Posterior vena cava (tissue), 2 donors: ENCODE measurements at regions not wholly inside any gene's neighbourhood (a gene's known extent, or its start where the extent isn't known, plus 50 kb on each side); places are given as distances from the start of the nearest gene placed in this dataset.
A peak's percentile ranks its signal among the peaks of the same experiment; 100 is the strongest.

Experiments used
- DNase-seq: peaks from one replicate; pipeline ENCODE4 v3.0.0-alpha.2; 2020; ENCODE audit warnings: low spot score
- intact Hi-C, 2 donors: fragments of 100-400 bp; cut with DNase I; formaldehyde crosslinking; loops; one replicate each; pipeline versions ENCODE4 v1.14.1 to v1.14.2; 2022 to 2023
- donor health status: DM: yes; HTN: yes; CAD: no.
- donor health status: DM: yes; HTN: yes; CAD: no.

- DNase-seq = no peak
- intact Hi-C loops = no loop called here
Observed at GRCh38 chr15:25189551-25189950, 234.8 kb downstream of the SNRPN start.

DNA sequence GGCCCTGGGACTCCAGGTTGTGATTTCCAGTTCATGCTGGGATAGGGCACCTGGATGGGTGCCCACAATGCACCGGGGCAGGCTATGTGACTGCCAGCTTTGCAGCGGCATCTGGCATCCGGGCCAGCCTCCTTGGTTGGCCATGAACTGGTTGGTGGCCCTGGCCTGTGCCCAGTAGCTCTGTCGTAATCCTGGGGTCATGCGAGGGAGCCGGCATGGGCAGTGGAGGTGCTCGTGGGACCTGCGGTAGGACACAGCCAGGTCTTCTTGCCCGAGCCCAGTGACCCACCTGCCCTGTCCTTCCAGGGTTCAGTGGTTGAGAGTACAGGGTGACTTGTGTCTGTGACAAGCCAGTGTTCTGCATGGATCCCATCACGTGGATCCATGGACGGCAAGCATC, 237.9 kb downstream of the SNRPN start:
- intact Hi-C loops = loop anchor here in 1 of 2 donors (10.0 kb wide), 2 partner anchors 108 to 1222 kb away; no protein-coding TSS in a partner anchor
- DNase-seq = no peak

GRCh38 chr15:25207369-25207768, 231.5 kb downstream of the UBE3A start:
- intact Hi-C loops = no loop called here
- DNase-seq = no peak

DNA sequence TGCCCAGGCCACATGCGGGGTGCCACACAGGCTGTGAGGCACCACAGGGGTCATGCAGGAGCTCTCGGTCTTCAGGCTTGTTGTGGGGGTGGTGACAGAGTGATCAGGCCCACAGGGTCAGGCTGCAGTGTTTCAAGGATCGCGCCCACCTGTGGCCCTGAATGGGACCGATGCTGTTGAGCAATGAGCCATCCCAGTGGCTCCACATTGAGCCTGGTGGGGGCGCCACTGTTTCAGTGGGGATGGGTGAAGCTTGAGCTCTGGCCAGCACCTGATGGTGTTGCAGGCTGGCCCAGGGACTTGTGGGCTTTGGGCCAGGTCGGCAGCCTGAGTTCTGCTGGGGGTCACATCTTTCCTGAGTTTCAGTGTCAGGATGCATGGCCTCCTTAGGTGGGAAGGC, 230.1 kb downstream of the UBE3A start:
- DNase-seq = no peak
- intact Hi-C loops = no loop called here

DNA sequence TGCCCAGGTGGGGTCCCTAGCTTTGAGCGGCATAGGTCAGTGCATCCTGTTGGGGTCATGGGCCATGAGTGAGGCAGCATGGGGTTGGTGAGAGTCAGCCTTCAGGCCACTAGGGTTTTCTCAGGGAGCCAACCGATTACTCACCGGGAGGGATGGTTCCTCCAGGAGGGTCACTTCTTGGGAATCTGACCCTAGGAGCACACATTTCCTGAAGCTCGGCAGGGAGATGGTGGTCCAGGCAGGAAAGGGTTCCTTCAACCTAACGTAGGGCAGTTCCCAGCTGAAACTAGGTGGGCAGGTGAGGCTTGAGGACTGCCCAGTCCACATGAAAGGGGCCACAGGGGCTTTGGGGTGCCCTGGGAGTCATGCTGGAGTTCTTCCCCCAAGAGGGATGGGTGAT, 218.0 kb downstream of the UBE3A start:
- DNase-seq = no peak
- intact Hi-C loops = no loop called here

DNA sequence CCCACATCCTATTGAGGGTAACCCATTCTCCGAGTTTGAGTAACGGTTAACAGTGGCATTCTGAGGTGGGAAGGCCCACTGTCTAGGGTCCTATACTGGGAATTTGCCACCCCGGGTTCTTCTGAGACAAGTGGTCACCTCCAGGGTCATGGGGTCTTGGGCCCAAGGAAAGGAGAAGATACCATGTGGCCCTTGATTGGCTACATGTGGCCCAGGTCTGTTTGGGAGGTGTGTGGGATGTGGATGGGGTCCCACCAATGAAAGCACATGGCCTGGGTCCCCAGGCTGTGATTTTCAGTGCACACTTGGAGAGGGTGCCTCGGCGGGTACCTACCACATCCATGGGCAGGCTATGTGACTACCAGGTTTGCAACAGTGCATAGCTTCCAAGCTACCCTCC, 214.4 kb downstream of the UBE3A start:
- intact Hi-C loops = no loop called here
- DNase-seq = no peak

GRCh38 chr15:25226360-25226759, 212.5 kb downstream of the UBE3A start:
- intact Hi-C loops = no loop called here
- no peak for DNase-seq

- intact Hi-C loops = no loop called here
- no peak for DNase-seq
Observed at GRCh38 chr15:25228261-25228660, 210.6 kb downstream of the UBE3A start.

DNA sequence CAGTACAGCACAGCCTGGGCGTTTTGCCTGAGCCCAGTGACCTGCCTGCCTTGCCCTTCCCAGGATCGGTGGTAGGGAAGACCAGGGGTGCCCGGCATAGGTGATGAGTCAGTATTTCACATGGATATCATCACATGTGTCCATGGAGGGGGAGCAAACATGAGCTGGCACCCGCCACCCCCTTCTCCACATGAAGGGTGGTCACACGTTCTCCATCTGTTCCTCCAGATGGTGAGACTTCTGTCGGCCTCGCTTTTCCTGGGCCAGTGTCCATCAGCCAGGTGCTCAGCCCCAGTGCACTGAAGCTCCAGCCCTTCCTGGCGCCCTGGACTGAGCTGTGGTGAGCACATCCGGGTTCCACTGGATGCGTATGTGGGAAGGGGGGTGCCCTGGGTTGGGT, 208.4 kb downstream of the UBE3A start:
- intact Hi-C loops = no loop called here
- DNase-seq = no peak

DNA sequence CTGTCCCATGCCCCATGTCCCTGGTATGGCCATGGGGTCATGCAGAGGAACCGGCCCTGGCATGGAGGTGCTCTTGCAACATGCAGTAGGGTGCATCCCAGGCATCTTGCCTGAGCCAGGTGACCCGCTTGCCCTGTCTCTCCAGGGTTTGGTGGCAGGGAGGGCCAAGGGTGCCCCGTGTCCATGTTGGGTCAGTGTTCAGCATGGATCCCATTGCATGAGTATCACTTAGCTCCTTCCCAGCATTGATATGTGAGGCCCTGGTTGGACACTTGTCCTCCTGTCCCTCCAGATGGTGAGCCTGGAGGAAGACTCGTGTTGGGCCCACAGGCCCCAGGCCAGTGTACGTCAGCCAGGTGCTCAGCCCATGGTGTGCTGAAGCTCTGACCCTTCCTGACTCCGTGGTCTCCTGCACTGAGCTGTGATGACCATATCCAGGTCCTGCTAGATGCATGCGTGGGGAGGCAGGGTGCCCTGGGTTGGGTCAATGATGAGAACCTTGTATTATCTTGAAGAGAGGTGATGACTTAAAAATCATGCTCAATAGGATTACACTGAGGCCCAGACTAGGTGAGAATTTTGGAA, 205.0 kb downstream of the UBE3A start:
- no peak for DNase-seq
- intact Hi-C loops = no loop called here

- no peak for DNase-seq
Observed at GRCh38 chr15:25234831-25235230, 204.0 kb downstream of the UBE3A start.

GRCh38 chr15:25235391-25235790, 203.4 kb downstream of the UBE3A start:
- intact Hi-C loops = no loop called here
- peak; percentile 44 for DNase-seq

More at GRCh38 chr15:25234831-25235230, 204.0 kb downstream of the UBE3A start:
- intact Hi-C loops = no loop called here

DNA sequence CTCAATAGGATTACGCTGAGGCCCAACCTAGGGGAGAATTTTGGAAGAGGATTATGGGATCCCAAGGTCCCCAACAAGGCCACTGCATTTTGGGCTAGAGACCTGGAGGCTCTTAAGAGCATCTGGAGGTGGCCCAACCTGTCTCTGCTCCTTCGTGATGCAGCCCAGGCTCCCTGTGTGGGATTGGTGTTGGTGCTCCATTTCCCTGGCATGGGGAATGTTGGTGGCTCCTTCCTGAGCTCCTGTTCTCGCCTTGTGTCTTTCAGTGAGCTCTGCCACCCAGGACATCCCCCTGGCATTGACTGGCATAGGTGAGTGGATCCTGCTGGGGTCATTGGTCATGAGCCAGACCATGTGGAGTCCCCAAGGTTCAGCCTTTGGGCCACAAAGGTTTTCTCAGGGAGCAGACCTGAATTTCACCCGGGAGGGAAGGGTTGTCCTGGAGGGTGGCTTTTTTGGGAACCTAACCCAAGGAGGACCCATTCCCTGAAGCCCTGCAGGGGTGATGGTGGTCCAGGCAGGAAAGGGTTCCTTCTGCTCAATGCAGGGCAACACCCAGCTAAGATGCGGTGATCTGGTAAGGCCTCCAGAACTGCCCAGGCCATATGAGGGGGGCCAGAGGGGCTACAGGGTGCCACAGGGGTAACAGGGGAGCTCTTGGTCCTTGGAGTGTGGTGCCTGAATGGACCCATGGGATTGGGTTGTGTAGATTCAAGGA, 202.5 kb downstream of the UBE3A start:
- DNase-seq = peak; percentile 23
- intact Hi-C loops = no loop called here

DNA sequence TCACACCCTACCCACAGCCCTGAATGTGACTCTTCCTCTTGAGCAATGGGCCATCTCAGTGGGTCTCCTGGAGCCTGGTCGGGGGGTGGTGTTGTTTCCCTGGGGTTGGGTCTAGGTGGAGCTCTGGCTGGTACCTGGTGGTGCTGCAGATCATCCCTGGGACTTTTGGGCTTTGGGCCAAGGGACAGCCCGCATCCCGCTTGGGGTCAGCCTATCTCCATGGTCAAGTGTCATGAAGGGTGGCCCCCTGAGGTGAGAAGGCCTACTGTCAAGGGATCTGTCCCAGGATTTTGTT, 202.0 kb downstream of the UBE3A start:
- DNase-seq = peak; percentile 67
- intact Hi-C loops = no loop called here

DNA sequence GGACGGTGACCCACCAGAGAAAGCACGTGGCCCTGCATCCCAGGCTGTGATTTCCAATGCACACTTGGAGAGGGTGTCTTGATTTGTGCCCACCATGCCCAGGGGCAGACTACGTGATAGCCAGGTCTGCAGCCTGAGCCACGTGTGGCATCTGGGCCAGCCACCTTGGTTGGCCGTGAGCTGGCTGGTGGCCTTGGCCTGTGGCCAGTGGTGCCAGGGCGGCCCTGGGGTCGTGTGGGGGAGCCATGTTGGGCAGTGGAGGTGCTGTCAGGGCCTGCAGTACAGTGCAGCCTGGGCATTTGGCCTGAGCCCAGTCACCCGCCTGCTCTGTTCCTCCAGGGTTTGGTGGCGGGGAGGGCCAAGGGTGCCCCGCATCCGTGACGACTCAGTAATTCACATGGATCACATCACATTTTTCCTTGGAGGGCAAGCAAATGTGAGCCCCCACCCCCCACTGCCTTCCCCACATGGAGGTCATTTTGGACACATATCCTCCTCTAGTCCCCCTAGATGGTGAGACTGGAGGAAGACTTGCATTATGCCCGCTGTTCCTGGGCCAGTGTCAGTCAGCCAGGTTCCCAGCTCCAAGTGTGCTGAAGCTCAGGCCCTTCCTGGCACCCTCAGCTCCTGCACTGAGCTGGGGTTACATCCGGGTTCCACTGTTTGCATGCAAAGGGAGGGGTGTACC, 201.4 kb downstream of the UBE3A start:
- peak; percentile 67 for DNase-seq
- intact Hi-C loops = no loop called here

DNA sequence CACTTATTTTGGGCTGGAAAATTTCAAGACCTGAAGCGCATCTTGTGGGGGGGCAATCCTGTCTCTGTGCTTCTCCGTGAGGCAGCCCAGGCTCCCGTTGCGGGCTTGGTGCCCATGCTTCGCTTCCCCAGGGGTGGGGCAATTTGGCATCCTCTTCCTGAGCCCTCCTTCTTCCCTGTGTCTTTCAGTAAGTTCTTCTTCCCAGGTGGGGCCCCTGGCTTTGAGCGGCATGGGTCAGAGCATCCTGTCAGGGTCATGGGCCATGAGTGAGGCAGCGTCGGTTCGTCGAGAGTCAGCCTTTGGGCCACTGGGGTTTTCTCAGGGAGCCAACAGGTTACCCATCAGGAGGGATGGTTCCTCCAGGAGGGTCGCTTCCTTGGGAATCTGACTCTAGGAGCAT, 200.7 kb downstream of the UBE3A start:
- intact Hi-C loops = no loop called here
- peak; percentile 38 for DNase-seq

- DNase-seq = peak; percentile 62
Observed at GRCh38 chr15:25238716-25239470, 199.9 kb downstream of the UBE3A start.

GRCh38 chr15:25239471-25240345, 199.1 kb downstream of the UBE3A start:
- DNase-seq = peak; percentile 68

More at GRCh38 chr15:25238716-25239470, 199.9 kb downstream of the UBE3A start:
- intact Hi-C loops = no loop called here

GRCh38 chr15:25240461-25241021, 198.3 kb downstream of the UBE3A start:
- DNase-seq = peak; percentile 44
- intact Hi-C loops = loop anchor here in 1 of 2 donors (5.0 kb wide), 1 partner anchor 953 kb away; no protein-coding TSS in a partner anchor

More at GRCh38 chr15:25239471-25240345, 199.1 kb downstream of the UBE3A start:
- intact Hi-C loops = loop anchor here in 1 of 2 donors (5.0 kb wide), 1 partner anchor 952 kb away; no protein-coding TSS in a partner anchor
